ENCODE measurements at regions not wholly inside any gene's neighbourhood (a gene's known extent, or its start where the extent isn't known, plus 50 kb on each side); places are given as distances from the start of the nearest gene placed in this dataset.

- TF ChIP-seq POLR2A (conservative IDR thresholded peaks at IDR 0.05) (no peak), MAFG (tag; conservative IDR thresholded peaks at IDR 0.05) (no peak), ZNF695 (CRISPR knock-in tag; IDR thresholded peaks at IDR 0.05) (no peak), FUS (optimal IDR thresholded peaks at IDR 0.05; ENCODE audit: low read depth, low read length) (no peak), BMI1 (IDR thresholded peaks at IDR 0.05; ENCODE audit: low read length) (no peak), GTF2F1 (IDR thresholded peaks at IDR 0.05; ENCODE audit: low read depth, low read length) (no peak), CBX3 (IDR thresholded peaks at IDR 0.05; ENCODE audit: borderline replicate concordance in 1 of 2, low read length in 2 of 2) (no peak), STAG1 (CRISPR knock-in tag; IDR thresholded peaks at IDR 0.05; ENCODE audit: borderline replicate concordance) (no peak), RBM17 (IDR thresholded peaks at IDR 0.05; ENCODE audit: borderline replicate concordance, low read depth, low read length) (no peak), TBL1XR1 (IDR thresholded peaks at IDR 0.05; ENCODE audit: low read length in 2 of 2) (no peak), PHF21A (IDR thresholded peaks at IDR 0.05; ENCODE audit: borderline replicate concordance, low read depth) (no peak)
- TF ChIP-seq, protein P1, sequence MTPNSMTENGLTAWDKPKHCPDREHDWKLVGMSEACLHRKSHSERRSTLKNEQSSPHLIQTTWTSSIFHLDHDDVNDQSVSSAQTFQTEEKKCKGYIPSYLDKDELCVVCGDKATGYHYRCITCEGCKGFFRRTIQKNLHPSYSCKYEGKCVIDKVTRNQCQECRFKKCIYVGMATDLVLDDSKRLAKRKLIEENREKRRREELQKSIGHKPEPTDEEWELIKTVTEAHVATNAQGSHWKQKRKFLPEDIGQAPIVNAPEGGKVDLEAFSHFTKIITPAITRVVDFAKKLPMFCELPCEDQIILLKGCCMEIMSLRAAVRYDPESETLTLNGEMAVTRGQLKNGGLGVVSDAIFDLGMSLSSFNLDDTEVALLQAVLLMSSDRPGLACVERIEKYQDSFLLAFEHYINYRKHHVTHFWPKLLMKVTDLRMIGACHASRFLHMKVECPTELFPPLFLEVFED (CRISPR knock-in tag; conservative IDR thresholded peaks at IDR 0.05), result no peak
- TF ChIP-seq, protein P2, sequence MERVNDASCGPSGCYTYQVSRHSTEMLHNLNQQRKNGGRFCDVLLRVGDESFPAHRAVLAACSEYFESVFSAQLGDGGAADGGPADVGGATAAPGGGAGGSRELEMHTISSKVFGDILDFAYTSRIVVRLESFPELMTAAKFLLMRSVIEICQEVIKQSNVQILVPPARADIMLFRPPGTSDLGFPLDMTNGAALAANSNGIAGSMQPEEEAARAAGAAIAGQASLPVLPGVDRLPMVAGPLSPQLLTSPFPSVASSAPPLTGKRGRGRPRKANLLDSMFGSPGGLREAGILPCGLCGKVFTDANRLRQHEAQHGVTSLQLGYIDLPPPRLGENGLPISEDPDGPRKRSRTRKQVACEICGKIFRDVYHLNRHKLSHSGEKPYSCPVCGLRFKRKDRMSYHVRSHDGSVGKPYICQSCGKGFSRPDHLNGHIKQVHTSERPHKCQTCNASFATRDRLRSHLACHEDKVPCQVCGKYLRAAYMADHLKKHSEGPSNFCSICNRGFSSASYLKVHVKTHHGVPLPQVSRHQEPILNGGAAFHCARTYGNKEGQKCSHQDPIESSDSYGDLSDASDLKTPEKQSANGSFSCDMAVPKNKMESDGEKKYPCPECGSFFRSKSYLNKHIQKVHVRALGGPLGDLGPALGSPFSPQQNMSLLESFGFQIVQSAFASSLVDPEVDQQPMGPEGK (CRISPR knock-in tag; IDR thresholded peaks at IDR 0.05; ENCODE audit: borderline replicate concordance), result no peak
- TF ChIP-seq, protein P3, sequence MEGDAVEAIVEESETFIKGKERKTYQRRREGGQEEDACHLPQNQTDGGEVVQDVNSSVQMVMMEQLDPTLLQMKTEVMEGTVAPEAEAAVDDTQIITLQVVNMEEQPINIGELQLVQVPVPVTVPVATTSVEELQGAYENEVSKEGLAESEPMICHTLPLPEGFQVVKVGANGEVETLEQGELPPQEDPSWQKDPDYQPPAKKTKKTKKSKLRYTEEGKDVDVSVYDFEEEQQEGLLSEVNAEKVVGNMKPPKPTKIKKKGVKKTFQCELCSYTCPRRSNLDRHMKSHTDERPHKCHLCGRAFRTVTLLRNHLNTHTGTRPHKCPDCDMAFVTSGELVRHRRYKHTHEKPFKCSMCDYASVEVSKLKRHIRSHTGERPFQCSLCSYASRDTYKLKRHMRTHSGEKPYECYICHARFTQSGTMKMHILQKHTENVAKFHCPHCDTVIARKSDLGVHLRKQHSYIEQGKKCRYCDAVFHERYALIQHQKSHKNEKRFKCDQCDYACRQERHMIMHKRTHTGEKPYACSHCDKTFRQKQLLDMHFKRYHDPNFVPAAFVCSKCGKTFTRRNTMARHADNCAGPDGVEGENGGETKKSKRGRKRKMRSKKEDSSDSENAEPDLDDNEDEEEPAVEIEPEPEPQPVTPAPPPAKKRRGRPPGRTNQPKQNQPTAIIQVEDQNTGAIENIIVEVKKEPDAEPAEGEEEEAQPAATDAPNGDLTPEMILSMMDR (IDR thresholded peaks at IDR 0.05 in 2 of 3, conservative IDR thresholded peaks at IDR 0.05 in 1 of 3; ENCODE audit: insufficient read depth in 2 of 3, low read depth in 1 of 3, low read length in 3 of 3), result no peak
Observed at GRCh38 chr7:65609131-65609530, 235.5 kb downstream of the ZNF92 start.

All from K562 (cell line).